ENCODE measurements at regions not wholly inside any gene's neighbourhood (a gene's known extent, or its start where the extent isn't known, plus 50 kb on each side); places are given as distances from the start of the nearest gene placed in this dataset.
"Not testable (repeated sequence)": the region's sequence is repeated elsewhere in the genome, so short reads cannot be mapped to it uniquely, and the experiment has no call there.

DNA sequence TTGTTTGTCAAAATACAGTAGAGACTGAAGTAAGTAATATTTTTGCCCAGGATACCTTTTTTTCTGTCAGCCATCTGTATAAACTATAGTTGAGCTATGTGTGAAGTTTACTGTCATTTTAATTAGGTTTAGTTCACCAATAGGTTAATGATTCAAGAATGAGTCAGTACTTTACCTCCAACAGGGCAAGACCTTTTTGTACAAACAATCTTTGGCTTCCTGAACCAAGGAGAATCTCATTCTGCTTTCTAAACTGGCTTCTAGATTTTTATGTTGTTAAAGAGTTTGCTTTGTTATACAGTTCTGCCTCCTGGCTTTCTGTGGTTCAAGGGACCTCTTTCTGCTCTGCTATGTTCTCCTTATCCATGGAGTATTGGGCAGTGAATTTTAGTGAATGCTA, 412.0 kb upstream of the NR3C2 start:
- no peak for DNase-seq
- peaks cover 2% of the 10 kb centered on the region for H3K36me3 Mint-ChIP-seq (ENCODE audit: low read depth)
- H3K4me3 Mint-ChIP-seq, result no peak overlapping the region
- CTCF ChIA-PET, result no interaction called here
- H3K4me1 Mint-ChIP-seq (ENCODE audit: low read depth), result no peaks in the 10 kb centered on the region
- H3K27me3 Mint-ChIP-seq (ENCODE audit: low read depth), result no peaks in the 10 kb centered on the region
- no peak overlapping the region for H3K27ac Mint-ChIP-seq
- intact Hi-C loops (cut with micrococcal nuclease), result loop anchor here (5.0 kb wide), 1 partner anchor 1497 kb away; no protein-coding TSS in a partner anchor
- H3K9me3 Mint-ChIP-seq, result peaks cover 16% of the 10 kb centered on the region

DNA sequence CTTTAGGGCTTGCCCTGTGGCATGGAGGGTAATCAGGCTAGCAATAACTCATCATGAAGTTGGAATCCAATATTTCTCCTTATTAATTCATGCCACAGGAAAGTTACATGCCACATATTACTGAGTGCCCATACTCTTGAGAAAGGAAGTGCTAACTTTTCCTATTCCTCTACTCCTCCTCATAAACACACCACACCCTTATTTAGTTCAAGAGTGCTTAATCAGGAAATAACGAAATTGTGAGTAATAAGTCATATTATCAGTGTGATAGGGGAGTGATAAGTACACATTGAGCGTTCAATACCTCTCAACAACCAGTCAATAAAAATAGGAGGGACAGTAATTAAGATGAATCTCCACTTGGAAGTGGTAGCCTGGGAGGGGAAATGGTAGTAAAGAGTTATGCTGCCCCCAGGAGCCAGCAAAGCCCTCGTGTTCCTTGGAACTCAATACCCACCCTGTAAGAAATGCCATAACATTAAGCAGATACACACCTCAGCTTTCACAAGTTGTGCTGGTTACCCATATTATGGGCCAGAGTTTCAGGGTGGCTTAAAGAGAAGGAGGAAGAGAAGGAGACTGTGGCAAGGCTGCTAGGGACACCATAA, 410.0 kb upstream of the NR3C2 start:
- Mint-ChIP-seq H3K4me3 (no peak overlapping the region), H3K27me3 (ENCODE audit: low read depth) (no peaks in the 10 kb centered on the region), H3K4me1 (ENCODE audit: low read depth) (no peaks in the 10 kb centered on the region), H3K9me3 (peaks cover 14% of the 10 kb centered on the region), H3K27ac (no peak overlapping the region), H3K36me3 (ENCODE audit: low read depth) (peaks cover 2% of the 10 kb centered on the region)
- CTCF ChIA-PET, result no interaction called here
- intact Hi-C loops (cut with micrococcal nuclease), result loop anchor here (5.0 kb wide), 1 partner anchor 1495 kb away; no protein-coding TSS in a partner anchor
- DNase-seq, result no peak

DNA sequence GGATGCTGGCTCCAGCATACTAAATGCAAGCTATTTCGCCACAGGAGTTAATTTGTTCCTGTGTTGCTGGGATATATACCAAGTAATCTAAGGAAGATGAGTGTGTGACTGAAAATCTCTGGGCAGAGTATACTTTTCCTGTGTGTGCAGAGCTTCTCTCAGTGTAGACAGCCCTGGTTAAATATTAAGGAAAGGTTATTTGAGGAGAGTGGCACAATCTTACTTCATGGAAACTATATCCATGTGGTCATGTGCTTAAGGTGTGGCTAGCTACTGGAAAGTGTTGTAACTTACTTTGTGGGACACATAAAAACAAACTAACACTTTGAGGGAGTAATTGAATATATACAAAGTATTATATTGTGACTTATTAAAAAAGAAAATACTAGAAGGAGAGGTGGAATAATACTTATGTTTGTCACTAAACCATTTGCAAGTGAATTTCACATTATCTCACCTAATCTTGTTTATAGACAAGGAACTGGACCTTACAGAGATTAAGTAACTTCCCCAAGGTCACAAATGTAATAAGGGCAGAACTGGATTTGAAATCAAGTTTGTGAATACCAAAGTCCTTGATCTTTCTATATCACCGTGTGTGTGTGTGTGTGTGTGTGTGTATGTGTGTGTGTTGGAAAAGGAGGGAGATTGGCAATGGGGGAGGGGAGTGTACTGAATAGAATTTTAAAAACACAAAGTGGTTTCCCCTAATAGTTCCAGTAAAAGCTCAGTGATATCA, 408.2 kb upstream of the NR3C2 start:
- Mint-ChIP-seq H3K4me1 (ENCODE audit: low read depth) (no peaks in the 10 kb centered on the region), H3K27ac (no peak overlapping the region), H3K36me3 (ENCODE audit: low read depth) (no peaks in the 10 kb centered on the region), H3K27me3 (ENCODE audit: low read depth) (no peaks in the 10 kb centered on the region), H3K4me3 (no peak overlapping the region), H3K9me3 (peaks cover 6% of the 10 kb centered on the region)
- CTCF ChIA-PET, result interaction anchor here (0.7 kb wide), 1 partner anchor 10 kb away, joined by 3 read pairs; no protein-coding TSS in a partner anchor
- DNase-seq, result no peak
- intact Hi-C loops (cut with micrococcal nuclease), result loop anchor here (5.0 kb wide), 1 partner anchor 1493 kb away; no protein-coding TSS in a partner anchor

DNA sequence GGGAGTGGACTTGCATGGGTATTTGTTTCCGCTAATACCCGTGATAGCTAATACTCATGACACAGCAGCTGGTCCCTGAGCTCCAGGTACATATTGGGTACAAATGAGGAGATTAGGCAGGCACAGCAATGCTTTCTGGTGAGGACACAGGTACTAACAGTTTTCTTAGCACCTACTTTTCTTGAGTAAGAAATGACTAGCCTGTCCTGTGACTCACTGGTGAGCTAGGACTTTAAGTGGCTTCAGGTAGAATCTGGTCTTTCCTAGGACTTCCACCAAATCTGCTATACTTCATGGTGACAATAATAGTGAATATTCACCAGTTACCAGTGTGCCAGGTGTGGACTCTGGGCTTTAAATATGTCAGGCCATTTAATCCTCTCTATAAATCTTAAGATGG, 407.4 kb upstream of the NR3C2 start:
- no peak overlapping the region for H3K4me3 Mint-ChIP-seq
- no peak overlapping the region for H3K27ac Mint-ChIP-seq
- no peaks in the 10 kb centered on the region for H3K27me3 Mint-ChIP-seq (ENCODE audit: low read depth)
- no peaks in the 10 kb centered on the region for H3K4me1 Mint-ChIP-seq (ENCODE audit: low read depth)
- intact Hi-C loops (cut with micrococcal nuclease), result no loop called here
- CTCF ChIA-PET, result no interaction called here
- peaks cover 4% of the 10 kb centered on the region for H3K9me3 Mint-ChIP-seq
- no peaks in the 10 kb centered on the region for H3K36me3 Mint-ChIP-seq (ENCODE audit: low read depth)
- no peak for DNase-seq

DNA sequence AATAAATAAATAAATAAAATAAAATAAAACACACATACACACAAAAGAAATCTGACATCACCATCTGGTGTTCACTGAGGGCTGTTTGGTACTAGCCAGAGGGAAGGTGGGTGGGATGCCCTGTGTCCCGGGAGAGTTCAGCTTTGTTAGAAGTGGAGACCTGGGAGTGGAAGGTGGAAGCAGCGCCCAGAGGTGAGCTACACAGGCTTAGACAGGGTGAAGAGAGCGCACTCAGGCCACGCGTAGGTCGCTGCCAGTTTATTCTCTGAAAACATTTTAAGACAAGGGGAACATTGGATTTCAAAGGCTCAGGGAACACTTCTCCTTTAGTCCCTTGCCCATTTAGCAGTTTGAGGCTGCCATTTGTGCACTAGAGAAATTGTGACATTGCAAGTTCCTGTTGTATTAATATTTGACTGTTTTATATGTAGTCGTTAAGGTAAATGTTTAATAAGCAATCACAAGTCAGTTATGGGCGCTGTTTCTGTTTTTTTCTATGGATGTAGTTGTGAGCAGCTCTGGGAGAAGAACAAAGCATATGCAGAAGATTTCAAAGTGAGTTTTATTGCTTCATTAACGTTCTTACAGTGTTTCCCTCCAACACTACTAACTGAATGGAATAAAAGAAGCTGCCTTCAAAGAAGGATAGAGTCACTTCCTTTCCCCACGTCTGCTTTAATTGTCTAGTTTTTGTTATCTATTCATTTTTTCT, 405.5 kb upstream of the NR3C2 start:
- CTCF ChIA-PET, result no interaction called here

DNA sequence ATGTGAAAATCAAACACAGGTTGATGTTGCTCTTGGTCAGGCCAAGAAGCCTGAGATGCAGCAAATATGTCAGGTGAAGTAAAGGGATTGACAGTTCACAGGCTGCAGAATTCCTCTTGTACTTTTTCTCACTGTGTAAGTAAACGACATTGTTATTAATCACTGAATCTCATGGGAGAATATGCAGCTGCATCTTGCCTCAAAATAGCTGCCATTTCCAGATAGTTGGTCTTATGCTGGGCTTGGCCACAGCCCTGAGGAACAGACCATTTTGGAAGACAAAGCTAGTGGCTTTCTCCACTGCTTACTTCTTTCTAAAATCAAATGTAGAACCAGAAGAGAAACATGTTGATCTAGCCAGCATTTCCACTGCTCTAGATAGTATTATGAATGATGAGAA, 403.4 kb upstream of the NR3C2 start:
- CTCF ChIA-PET, result interaction anchor here (0.6 to 0.7 kb wide), 3 partner anchors 406 to 966 kb away, joined by 3 to 4 read pairs (median 3); no protein-coding TSS in a partner anchor
- Mint-ChIP-seq H3K4me1 (ENCODE audit: low read depth) (no peaks in the 10 kb centered on the region), H3K27ac (no peak overlapping the region), H3K4me3 (no peak overlapping the region), H3K9me3 (no peaks in the 10 kb centered on the region), H3K36me3 (ENCODE audit: low read depth) (no peaks in the 10 kb centered on the region), H3K27me3 (ENCODE audit: low read depth) (peaks cover 2% of the 10 kb centered on the region)
- intact Hi-C loops (cut with micrococcal nuclease), result no loop called here
- DNase-seq, result no peak

More for the DNA sequence above, 405.5 kb upstream of the NR3C2 start:
- H3K9me3 Mint-ChIP-seq, result no peaks in the 10 kb centered on the region
- no peaks in the 10 kb centered on the region for H3K36me3 Mint-ChIP-seq (ENCODE audit: low read depth)
- H3K4me3 Mint-ChIP-seq, result no peak overlapping the region
- no peaks in the 10 kb centered on the region for H3K4me1 Mint-ChIP-seq (ENCODE audit: low read depth)
- no peaks in the 10 kb centered on the region for H3K27me3 Mint-ChIP-seq (ENCODE audit: low read depth)
- DNase-seq, result no peak
- H3K27ac Mint-ChIP-seq, result no peak overlapping the region
- intact Hi-C loops (cut with micrococcal nuclease), result no loop called here

DNA sequence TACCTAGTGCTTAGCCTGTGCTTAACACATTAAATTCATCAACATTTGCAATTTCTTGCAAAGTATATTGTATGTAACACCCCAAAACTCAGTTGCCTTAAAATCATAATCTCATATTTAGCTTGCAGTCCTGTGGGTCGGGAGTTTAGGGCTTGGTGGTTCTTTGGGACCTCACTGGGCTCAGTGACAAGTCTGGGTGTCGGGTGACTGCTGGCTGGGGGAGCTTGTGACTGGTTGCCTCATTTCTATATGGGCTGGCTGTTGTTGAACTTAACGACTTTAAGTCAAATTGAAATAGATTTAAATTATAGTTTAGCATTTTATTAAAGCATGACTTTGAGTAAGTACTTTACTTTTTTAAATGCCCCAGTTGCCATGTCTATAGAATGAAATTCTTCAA, 401.4 kb upstream of the NR3C2 start:
- intact Hi-C loops (cut with micrococcal nuclease), result no loop called here
- H3K27ac Mint-ChIP-seq, result no peak overlapping the region
- H3K4me1 Mint-ChIP-seq (ENCODE audit: low read depth), result no peaks in the 10 kb centered on the region
- H3K36me3 Mint-ChIP-seq (ENCODE audit: low read depth), result no peaks in the 10 kb centered on the region
- H3K9me3 Mint-ChIP-seq, result no peaks in the 10 kb centered on the region
- H3K27me3 Mint-ChIP-seq (ENCODE audit: low read depth), result peaks cover 2% of the 10 kb centered on the region
- DNase-seq, result no peak
- H3K4me3 Mint-ChIP-seq, result no peak overlapping the region
- CTCF ChIA-PET, result interaction anchor here (0.7 kb wide), 1 partner anchor 838 kb away, joined by 3 read pairs; no protein-coding TSS in a partner anchor

DNA sequence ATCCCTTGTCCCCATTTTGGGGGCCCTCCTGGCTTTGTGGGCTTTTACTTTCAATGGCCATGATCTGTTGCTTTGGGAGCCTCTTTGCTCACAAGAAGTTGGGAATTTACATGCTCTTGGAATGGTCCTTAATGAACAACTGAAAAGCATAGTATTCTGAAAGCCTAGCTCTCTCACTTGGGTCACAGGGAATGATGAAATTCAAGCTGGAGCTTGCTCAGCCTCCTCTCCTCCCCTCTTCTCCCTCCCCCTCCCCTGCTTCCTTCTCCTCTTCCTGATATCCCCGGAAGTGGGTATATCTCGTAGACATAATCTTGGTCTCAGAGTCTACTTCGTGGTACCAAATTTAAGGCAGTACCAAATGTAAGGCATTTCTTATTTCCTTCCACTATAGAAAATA, 400.6 kb upstream of the NR3C2 start:
- no peaks in the 10 kb centered on the region for H3K9me3 Mint-ChIP-seq
- peaks cover 2% of the 10 kb centered on the region for H3K27me3 Mint-ChIP-seq (ENCODE audit: low read depth)
- no peak overlapping the region for H3K4me3 Mint-ChIP-seq
- CTCF ChIA-PET, result interaction anchor here (0.7 kb wide), 1 partner anchor 838 kb away, joined by 3 read pairs; no protein-coding TSS in a partner anchor
- H3K4me1 Mint-ChIP-seq (ENCODE audit: low read depth), result no peaks in the 10 kb centered on the region
- no peak for DNase-seq
- H3K36me3 Mint-ChIP-seq (ENCODE audit: low read depth), result no peaks in the 10 kb centered on the region
- no peak overlapping the region for H3K27ac Mint-ChIP-seq
- intact Hi-C loops (cut with micrococcal nuclease), result no loop called here

DNA sequence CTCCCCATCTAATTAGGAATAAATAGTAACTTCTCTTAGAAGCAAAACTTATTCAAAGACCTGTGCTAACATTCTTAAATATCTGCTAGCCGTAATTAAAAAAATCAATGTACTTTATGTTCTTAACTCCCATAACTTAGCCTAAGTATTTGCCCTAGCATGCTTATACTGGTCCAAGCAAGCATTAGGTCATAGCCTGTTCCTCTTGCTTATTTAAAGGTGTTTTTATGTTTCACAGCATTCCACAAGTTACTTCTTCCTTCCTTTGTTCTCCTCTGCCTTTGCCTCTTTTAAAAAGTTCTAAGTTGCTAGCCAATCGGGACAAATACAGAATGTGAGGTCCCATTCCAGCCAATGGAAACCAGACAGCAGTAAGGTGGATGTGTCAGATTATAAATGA, 395.4 kb upstream of the NR3C2 start:
- H3K27ac Mint-ChIP-seq; H3K4me3 Mint-ChIP-seq; H3K27me3 Mint-ChIP-seq (ENCODE audit: low read depth); DNase-seq; CTCF ChIA-PET; H3K4me1 Mint-ChIP-seq (ENCODE audit: low read depth); H3K9me3 Mint-ChIP-seq; intact Hi-C loops (cut with micrococcal nuclease); H3K36me3 Mint-ChIP-seq (ENCODE audit: low read depth): not testable (repeated sequence)

DNA sequence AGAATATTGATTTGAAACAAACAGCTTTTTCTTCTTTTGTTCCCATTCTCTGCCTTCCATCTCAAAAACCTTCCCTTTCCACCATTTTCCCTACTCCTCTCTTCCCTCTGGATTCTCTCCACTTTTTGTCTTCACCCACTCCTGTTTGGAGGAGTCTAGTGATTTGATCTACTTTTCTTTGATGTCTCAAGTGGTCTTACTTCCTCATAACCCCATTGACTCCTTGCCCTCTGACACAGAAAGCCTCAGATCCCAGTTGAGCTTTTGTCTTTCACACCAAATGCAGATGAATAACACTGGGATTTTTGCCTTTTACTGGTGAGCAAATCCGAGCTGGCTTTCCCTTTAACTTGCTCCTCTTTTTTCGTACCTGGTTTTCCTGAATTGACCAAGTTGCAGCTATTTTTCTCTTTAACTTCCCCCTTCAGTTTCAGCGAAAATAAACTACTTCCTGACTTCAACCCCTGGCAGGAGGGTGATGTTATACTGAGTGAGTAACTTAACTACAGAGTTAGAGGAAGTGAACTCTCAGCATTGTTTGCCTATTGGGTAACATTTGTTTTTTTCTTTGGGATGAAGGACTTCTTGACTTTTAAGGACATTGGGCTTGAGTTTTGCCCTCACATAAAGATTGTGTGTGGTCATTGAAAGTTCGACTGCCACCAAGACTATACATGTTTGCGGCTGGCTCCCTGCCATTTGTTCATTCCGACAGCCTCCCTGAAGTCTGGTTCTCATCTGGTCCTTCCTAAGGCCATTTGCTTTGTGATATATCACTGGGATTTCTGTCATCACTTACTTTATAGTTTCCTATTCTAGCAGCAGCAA, 392.8 kb upstream of the NR3C2 start:
- H3K27me3 Mint-ChIP-seq (ENCODE audit: low read depth), result peaks cover 4% of the 10 kb centered on the region
- no peaks in the 10 kb centered on the region for H3K36me3 Mint-ChIP-seq (ENCODE audit: low read depth)
- DNase-seq, result no peak
- H3K4me3 Mint-ChIP-seq, result no peak overlapping the region
- no peak overlapping the region for H3K27ac Mint-ChIP-seq
- no peaks in the 10 kb centered on the region for H3K9me3 Mint-ChIP-seq
- CTCF ChIA-PET, result no interaction called here
- intact Hi-C loops (cut with micrococcal nuclease), result no loop called here
- peaks cover 5% of the 10 kb centered on the region for H3K4me1 Mint-ChIP-seq (ENCODE audit: low read depth)

DNA sequence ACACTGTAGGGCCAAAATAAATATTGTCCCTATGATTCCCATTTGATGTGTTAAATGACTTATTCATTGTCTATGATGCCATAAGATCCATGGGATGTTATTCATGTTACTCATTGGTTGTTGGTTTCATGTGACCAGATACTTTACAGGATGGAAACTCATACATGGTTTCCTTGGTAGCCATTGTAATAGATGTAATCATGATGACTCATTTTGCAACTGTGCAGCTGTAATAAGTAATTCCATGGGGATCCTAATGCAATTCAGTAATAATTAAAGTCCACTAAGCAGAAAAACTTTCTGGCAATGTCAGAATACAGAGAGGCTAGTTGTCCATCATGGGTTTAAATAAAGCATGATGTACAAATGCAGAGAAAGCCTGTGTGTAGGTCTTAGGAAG, 389.7 kb upstream of the NR3C2 start:
- DNase-seq, result no peak
- Mint-ChIP-seq H3K27me3 (ENCODE audit: low read depth) (peaks cover 4% of the 10 kb centered on the region), H3K9me3 (peaks cover 4% of the 10 kb centered on the region), H3K4me1 (ENCODE audit: low read depth) (peaks cover 5% of the 10 kb centered on the region), H3K27ac (no peak overlapping the region), H3K36me3 (ENCODE audit: low read depth) (no peaks in the 10 kb centered on the region), H3K4me3 (no peak overlapping the region)
- intact Hi-C loops (cut with micrococcal nuclease), result no loop called here
- CTCF ChIA-PET, result no interaction called here

DNA sequence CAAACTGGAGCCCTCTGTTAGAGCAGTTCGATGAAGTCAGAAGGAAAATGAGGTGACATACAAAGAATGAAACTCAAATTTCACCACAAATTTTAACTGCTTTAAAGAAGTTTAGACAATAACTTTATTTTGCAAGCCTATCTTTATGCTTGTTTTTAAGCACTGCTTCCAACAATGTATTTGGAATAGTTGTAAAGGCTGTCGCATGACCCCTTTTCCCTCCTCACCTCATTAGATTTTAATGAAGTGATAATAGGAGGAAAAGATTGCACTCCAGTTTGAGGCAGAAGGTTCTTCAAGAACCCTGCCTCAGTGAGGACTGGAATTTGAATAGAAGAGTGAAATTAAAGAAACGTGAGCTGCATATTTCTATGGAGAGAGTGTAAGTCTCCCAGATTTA, 386.1 kb upstream of the NR3C2 start:
- Mint-ChIP-seq H3K27me3 (ENCODE audit: low read depth) (no peaks in the 10 kb centered on the region), H3K4me3 (no peak overlapping the region), H3K27ac (no peak overlapping the region), H3K4me1 (ENCODE audit: low read depth) (no peaks in the 10 kb centered on the region), H3K36me3 (ENCODE audit: low read depth) (no peaks in the 10 kb centered on the region), H3K9me3 (peaks cover 4% of the 10 kb centered on the region)
- DNase-seq, result no peak
- CTCF ChIA-PET, result interaction anchor here (0.6 kb wide), 1 partner anchor 1236 kb away, joined by 3 read pairs; no protein-coding TSS in a partner anchor
- intact Hi-C loops (cut with micrococcal nuclease), result no loop called here
